GM12874 (cell line): ENCODE measurements at regions not wholly inside any gene's neighbourhood (a gene's known extent, or its start where the extent isn't known, plus 50 kb on each side); places are given as distances from the start of the nearest gene placed in this dataset.

Experiments
- CTCF ChIP-seq: IDR thresholded peaks from 2 replicates; pipeline ENCODE4 v1.5.1; 2011; ENCODE audit warnings: low read depth, mild to moderate bottlenecking, control low read depth, low read length, moderate library complexity; ENCODE audit not compliant: insufficient read depth

GRCh38 chr13:53131361-53131760, 102.7 kb downstream of the OLFM4 start:
- no peak for TF ChIP-seq CTCF

GRCh38 chr13:53135301-53135700, 106.7 kb downstream of the OLFM4 start:
- no peak for TF ChIP-seq CTCF

GRCh38 chr13:53136554-53137215, 108.1 kb downstream of the OLFM4 start:
- TF ChIP-seq CTCF: no peak

GRCh38 chr13:53137779-53138178, 109.2 kb downstream of the OLFM4 start:
- TF ChIP-seq CTCF: no peak

GRCh38 chr13:53138376-53139036, 109.9 kb downstream of the OLFM4 start:
- TF ChIP-seq CTCF: no peak

- no peak for TF ChIP-seq CTCF
Measured at GRCh38 chr13:53141336-53141735, 112.7 kb downstream of the OLFM4 start.

- TF ChIP-seq CTCF: no peak
Measured at GRCh38 chr13:53142306-53142705, 113.7 kb downstream of the OLFM4 start.
